ENCODE measurements at regions not wholly inside any gene's neighbourhood (a gene's known extent, or its start where the extent isn't known, plus 50 kb on each side); places are given as distances from the start of the nearest gene placed in this dataset.

- TF ChIP-seq, protein P1, sequence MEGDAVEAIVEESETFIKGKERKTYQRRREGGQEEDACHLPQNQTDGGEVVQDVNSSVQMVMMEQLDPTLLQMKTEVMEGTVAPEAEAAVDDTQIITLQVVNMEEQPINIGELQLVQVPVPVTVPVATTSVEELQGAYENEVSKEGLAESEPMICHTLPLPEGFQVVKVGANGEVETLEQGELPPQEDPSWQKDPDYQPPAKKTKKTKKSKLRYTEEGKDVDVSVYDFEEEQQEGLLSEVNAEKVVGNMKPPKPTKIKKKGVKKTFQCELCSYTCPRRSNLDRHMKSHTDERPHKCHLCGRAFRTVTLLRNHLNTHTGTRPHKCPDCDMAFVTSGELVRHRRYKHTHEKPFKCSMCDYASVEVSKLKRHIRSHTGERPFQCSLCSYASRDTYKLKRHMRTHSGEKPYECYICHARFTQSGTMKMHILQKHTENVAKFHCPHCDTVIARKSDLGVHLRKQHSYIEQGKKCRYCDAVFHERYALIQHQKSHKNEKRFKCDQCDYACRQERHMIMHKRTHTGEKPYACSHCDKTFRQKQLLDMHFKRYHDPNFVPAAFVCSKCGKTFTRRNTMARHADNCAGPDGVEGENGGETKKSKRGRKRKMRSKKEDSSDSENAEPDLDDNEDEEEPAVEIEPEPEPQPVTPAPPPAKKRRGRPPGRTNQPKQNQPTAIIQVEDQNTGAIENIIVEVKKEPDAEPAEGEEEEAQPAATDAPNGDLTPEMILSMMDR (IDR thresholded peaks at IDR 0.05): no peak
- TF ChIP-seq POLR2A (IDR thresholded peaks at IDR 0.05) (no peak), POLR2AphosphoS5 (IDR thresholded peaks at IDR 0.05) (no peak), EP300 (IDR thresholded peaks at IDR 0.05) (no peak)
Measured at GRCh38 chr9:107772988-107773387, 283.4 kb upstream of the KLF4 start.
